PC-3 (cell line): ENCODE measurements at regions not wholly inside any gene's neighbourhood (a gene's known extent, or its start where the extent isn't known, plus 50 kb on each side); places are given as distances from the start of the nearest gene placed in this dataset.

Experiments used
- ATAC-seq: fragments of 200-7000 bp; cut with Tn5 transposase; 2 replicates; pipeline ENCODE4 v1.9.1; 2020; ENCODE audit warnings: mild to moderate bottlenecking, moderate library complexity
- BruUV-seq: library from RNA; stranded (reverse); fragments of 400-500 nt; replicated peaks from 2 replicates; lab custom pipeline; 2021; lab: Mats Ljungman, UMichigan
- CTCF ChIA-PET: fragments of 300-600 bp; sonication (Branson Sonifier 250); formaldehyde crosslinking; loops from one replicate; lab custom pipeline; 2022; ENCODE audit warnings: antibody characterized with exemption; lab: Charles Lee
- POLR2A ChIA-PET: fragments of 300-600 bp; sonication (Branson Sonifier 250); formaldehyde crosslinking; loops from one replicate; lab custom pipeline; 2022; ENCODE audit warnings: antibody characterized with exemption; ENCODE audit not compliant: unreplicated experiment; lab: Charles Lee
- DNase-seq: peaks from one replicate; pipeline ENCODE4 v3.0.0-alpha.2; 2015
- H2AFZ ChIP-seq: fragments of 300-600 bp; sonication (generic); 2 replicates; pipeline ENCODE4 v1.6.0; 2016; ENCODE audit warnings: antibody characterized with exemption, low read length
- H3F3A ChIP-seq: fragments of 300-600 bp; sonication (generic); one replicate; pipeline ENCODE4 v1.6.0; 2017; ENCODE audit warnings: antibody characterized with exemption, low read length, control low read depth, mild to moderate bottlenecking; ENCODE audit not compliant: unreplicated experiment
- H3K27ac ChIP-seq: fragments of 300-600 bp; sonication (generic); 2 replicates; pipeline ENCODE4 v1.5.1; 2016; ENCODE audit warnings: mild to moderate bottlenecking, low read length
- H3K27me3 ChIP-seq: fragments of 300-600 bp; sonication (generic); 2 replicates; pipeline ENCODE4 v1.6.1; 2016; ENCODE audit warnings: low read length, mixed read lengths
- H3K36me3 ChIP-seq: fragments of 300-600 bp; sonication (generic); 2 replicates; pipeline ENCODE4 v1.6.1; 2016; ENCODE audit warnings: low read depth, mixed run types, low read length, mixed read lengths
- H3K4me1 ChIP-seq: fragments of 300-600 bp; sonication (generic); 2 replicates; pipeline ENCODE4 v1.5.1; 2016; ENCODE audit warnings: low read length; ENCODE audit not compliant: insufficient read depth
- H3K4me2 ChIP-seq: fragments of 300-600 bp; sonication (generic); 2 replicates; pipeline ENCODE4 v1.6.0; 2016; ENCODE audit warnings: low read length
- H3K4me3 ChIP-seq: fragments of 300-600 bp; sonication (generic); 2 replicates; pipeline ENCODE4 v1.5.1; 2016; ENCODE audit warnings: mild to moderate bottlenecking, low read length, mixed read lengths
- H3K79me2 ChIP-seq: fragments of 300-600 bp; sonication (generic); 2 replicates; pipeline ENCODE4 v1.6.1; 2017; ENCODE audit warnings: low read length, mixed read lengths
- H3K9ac ChIP-seq: fragments of 300-600 bp; sonication (generic); 2 replicates; pipeline ENCODE4 v1.6.0; 2016; ENCODE audit warnings: mild to moderate bottlenecking, low read length
- H3K9me2 ChIP-seq: fragments of 300-600 bp; sonication (generic); replicated peaks from 2 replicates; pipeline ENCODE4 v1.6.1; 2016; ENCODE audit warnings: mixed run types, low read length, mixed read lengths
- H3K9me3 ChIP-seq: fragments of 300-600 bp; sonication (generic); 2 replicates; pipeline ENCODE4 v1.6.1; 2016; ENCODE audit warnings: low read length, mixed read lengths
- H4K20me1 ChIP-seq: fragments of 300-600 bp; sonication (generic); 2 replicates; pipeline ENCODE4 v1.6.1; 2016; ENCODE audit warnings: low read length, mixed read lengths
- EZH2 ChIP-seq: fragments of 300-600 bp; sonication (generic); IDR thresholded peaks from one replicate; pipeline ENCODE4 v1.6.1; 2017; ENCODE audit warnings: antibody characterized with exemption, mild to moderate bottlenecking, low read length; ENCODE audit not compliant: unreplicated experiment
- EZH2phosphoT487 ChIP-seq: fragments of 300-600 bp; sonication (generic); IDR thresholded peaks from 2 replicates; pipeline ENCODE4 v1.6.1; 2018; ENCODE audit warnings: mild to moderate bottlenecking, antibody characterized with exemption, low read length, borderline replicate concordance
- intact Hi-C: fragments of 100-400 bp; cut with micrococcal nuclease; formaldehyde crosslinking; loops from 2 replicates; pipeline ENCODE4 v1.9.0; 2023
- TF ChIP-seq, protein P1 (sequence below): fragments of 300-600 bp; sonication (generic); conservative IDR thresholded peaks from 2 replicates; pipeline ENCODE4 v1.5.1; 2017; ENCODE audit warnings: antibody characterized with exemption, low read depth, mild to moderate bottlenecking, low read length

GRCh38 chr18:75854174-75854573 is 426.7 kb upstream of the SMIM21 start:
- H3K27ac ChIP-seq = no peak overlapping the region
- no peak overlapping the region for H3K9ac ChIP-seq
- TF ChIP-seq EZH2phosphoT487 (no peak), EZH2 (no peak)
- TF ChIP-seq, protein P1, sequence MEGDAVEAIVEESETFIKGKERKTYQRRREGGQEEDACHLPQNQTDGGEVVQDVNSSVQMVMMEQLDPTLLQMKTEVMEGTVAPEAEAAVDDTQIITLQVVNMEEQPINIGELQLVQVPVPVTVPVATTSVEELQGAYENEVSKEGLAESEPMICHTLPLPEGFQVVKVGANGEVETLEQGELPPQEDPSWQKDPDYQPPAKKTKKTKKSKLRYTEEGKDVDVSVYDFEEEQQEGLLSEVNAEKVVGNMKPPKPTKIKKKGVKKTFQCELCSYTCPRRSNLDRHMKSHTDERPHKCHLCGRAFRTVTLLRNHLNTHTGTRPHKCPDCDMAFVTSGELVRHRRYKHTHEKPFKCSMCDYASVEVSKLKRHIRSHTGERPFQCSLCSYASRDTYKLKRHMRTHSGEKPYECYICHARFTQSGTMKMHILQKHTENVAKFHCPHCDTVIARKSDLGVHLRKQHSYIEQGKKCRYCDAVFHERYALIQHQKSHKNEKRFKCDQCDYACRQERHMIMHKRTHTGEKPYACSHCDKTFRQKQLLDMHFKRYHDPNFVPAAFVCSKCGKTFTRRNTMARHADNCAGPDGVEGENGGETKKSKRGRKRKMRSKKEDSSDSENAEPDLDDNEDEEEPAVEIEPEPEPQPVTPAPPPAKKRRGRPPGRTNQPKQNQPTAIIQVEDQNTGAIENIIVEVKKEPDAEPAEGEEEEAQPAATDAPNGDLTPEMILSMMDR = peak; percentile 64
- H3K36me3 ChIP-seq = no peaks in the 10 kb centered on the region
- ChIA-PET POLR2A (no interaction called here), CTCF (no interaction called here)
- H2AFZ ChIP-seq = no peak overlapping the region
- H3F3A ChIP-seq = no peaks in the 10 kb centered on the region
- no TSS peak for BruUV-seq
- H4K20me1 ChIP-seq = no peaks in the 10 kb centered on the region
- H3K27me3 ChIP-seq = peaks cover 17% of the 10 kb centered on the region
- no peak for ATAC-seq
- H3K4me1 ChIP-seq = no peaks in the 10 kb centered on the region
- H3K9me2 ChIP-seq = no peaks in the 10 kb centered on the region
- H3K4me2 ChIP-seq = no peak overlapping the region
- H3K79me2 ChIP-seq = no peaks in the 10 kb centered on the region
- intact Hi-C loops = no loop called here
- no peak overlapping the region for H3K4me3 ChIP-seq
- no peaks in the 10 kb centered on the region for H3K9me3 ChIP-seq
- peak; percentile 20 for DNase-seq

DNA sequence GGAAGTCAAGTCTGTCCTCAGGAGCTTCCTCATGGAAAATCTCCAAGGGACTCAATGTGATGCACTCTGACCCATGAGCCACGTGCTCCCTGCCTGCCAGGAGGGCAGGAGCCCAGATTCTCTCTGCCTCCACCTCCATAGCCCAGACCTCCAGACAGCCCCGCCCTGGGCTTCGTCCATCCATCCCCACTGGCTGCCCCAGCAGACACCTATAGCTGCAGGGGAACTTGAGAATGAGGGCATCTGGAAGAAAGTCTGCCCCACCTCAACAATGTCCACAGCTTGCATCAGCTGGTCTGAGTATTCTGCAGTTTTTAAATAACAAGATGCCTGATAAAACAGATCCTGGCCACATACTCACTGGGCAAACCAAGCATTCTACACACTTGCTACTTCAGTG is 418.8 kb upstream of the SMIM21 start:
- Histone ChIP-seq H3K9me2 (no peaks in the 10 kb centered on the region), H3K4me3 (no peak overlapping the region), H2AFZ (no peak overlapping the region), H4K20me1 (no peaks in the 10 kb centered on the region), H3K4me2 (no peak overlapping the region), H3K36me3 (no peaks in the 10 kb centered on the region), H3K4me1 (no peaks in the 10 kb centered on the region), H3K79me2 (no peaks in the 10 kb centered on the region), H3K27me3 (no peaks in the 10 kb centered on the region), H3K9me3 (no peaks in the 10 kb centered on the region), H3F3A (no peaks in the 10 kb centered on the region), H3K27ac (no peak overlapping the region), H3K9ac (no peak overlapping the region)
- DNase-seq (no peak), ATAC-seq (no peak)
- CTCF ChIA-PET = no interaction called here
- intact Hi-C loops = no loop called here
- no peak for TF ChIP-seq EZH2phosphoT487
- TF ChIP-seq, protein P1 = no peak
- POLR2A ChIA-PET = no interaction called here
- no TSS peak for BruUV-seq

DNA sequence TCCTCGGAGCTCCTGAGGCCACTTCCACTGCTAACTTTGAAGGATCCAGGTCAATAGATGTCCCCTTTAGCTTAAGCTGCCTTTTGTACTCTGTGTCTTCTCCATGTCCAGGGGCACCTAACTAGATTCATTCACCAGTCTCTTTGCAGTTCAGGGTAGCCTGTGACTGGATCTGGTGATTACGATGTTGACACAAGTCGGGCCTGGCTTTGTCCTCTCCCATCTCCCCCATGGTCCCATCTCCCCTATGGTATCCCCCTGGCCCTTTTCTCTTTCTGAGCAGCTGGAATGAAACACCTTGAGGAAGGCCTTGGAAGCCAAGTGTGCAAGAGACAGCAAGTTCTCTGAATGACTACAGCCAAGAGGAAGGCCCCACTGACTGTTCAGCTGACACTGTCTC is 417.9 kb upstream of the SMIM21 start:
- no peak for ATAC-seq
- TF ChIP-seq, protein P1 = no peak
- TF ChIP-seq EZH2phosphoT487 (no peak), EZH2 (no peak)
- H3K9ac ChIP-seq = no peak overlapping the region
- CTCF ChIA-PET = no interaction called here
- POLR2A ChIA-PET = no interaction called here
- H3K9me2 ChIP-seq = no peaks in the 10 kb centered on the region
- no peak overlapping the region for H3K4me3 ChIP-seq
- H3K9me3 ChIP-seq = no peaks in the 10 kb centered on the region
- no peaks in the 10 kb centered on the region for H3K27me3 ChIP-seq
- no peaks in the 10 kb centered on the region for H3K79me2 ChIP-seq
- H3K36me3 ChIP-seq = no peaks in the 10 kb centered on the region
- no TSS peak for BruUV-seq
- no peak overlapping the region for H2AFZ ChIP-seq
- no peaks in the 10 kb centered on the region for H3K4me1 ChIP-seq
- H3F3A ChIP-seq = no peaks in the 10 kb centered on the region
- intact Hi-C loops = no loop called here
- DNase-seq = no peak
- H4K20me1 ChIP-seq = no peaks in the 10 kb centered on the region
- no peak overlapping the region for H3K4me2 ChIP-seq
- H3K27ac ChIP-seq = no peak overlapping the region
